HCT116 (cell line): ENCODE measurements at regions not wholly inside any gene's neighbourhood (a gene's known extent, or its start where the extent isn't known, plus 50 kb on each side); places are given as distances from the start of the nearest gene placed in this dataset.
"Not testable (repeated sequence)": the region's sequence is repeated elsewhere in the genome, so short reads cannot be mapped to it uniquely, and the experiment has no call there.

Experiments
- CEBPB ChIP-seq: IDR thresholded peaks from 2 replicates; pipeline ENCODE4 v1.6.1; 2012; ENCODE audit warnings: low read depth
- CTCF ChIP-seq, 3 experiments: fragments of 200-600 bp in 1 of 3; sonication (generic) in 1 of 3; IDR thresholded peaks in 2 of 3; conservative IDR thresholded peaks in 1 of 3; 2 replicates each; pipeline ENCODE4 v1.5.1; 2012 to 2017; ENCODE audit warnings: low read depth in 2 of 3, low read length in 2 of 3, antibody characterized with exemption in 1 of 3, borderline replicate concordance in 1 of 3, control low read depth in 1 of 3, mild to moderate bottlenecking in 1 of 3, mixed read lengths in 1 of 3, mixed run types in 1 of 3, moderate library complexity in 1 of 3; ENCODE audit not compliant: insufficient read depth in 1 of 3
- EGR1 ChIP-seq: IDR thresholded peaks from 2 replicates; pipeline ENCODE4 v1.6.1; 2012; ENCODE audit warnings: low read depth
- EZH2phosphoT487 ChIP-seq: fragments of 200-600 bp; IDR thresholded peaks from 2 replicates; pipeline ENCODE4 v1.6.1; 2018; ENCODE audit warnings: antibody characterized with exemption, borderline replicate concordance
- POLR2A ChIP-seq: IDR thresholded peaks from 2 replicates; pipeline ENCODE4 v1.7.0; 2011; ENCODE audit warnings: borderline replicate concordance; ENCODE audit not compliant: insufficient read depth, insufficient read length; ENCODE audit errors: extremely low read depth
- POLR2AphosphoS5 ChIP-seq: IDR thresholded peaks from 2 replicates; pipeline ENCODE4 v1.6.1; 2011; ENCODE audit warnings: mild to moderate bottlenecking, low read depth, low read length, moderate library complexity
- YY1 ChIP-seq: IDR thresholded peaks from 2 replicates; pipeline ENCODE4 v1.6.1; 2011; ENCODE audit warnings: low read length, low read depth, moderate library complexity, mild to moderate bottlenecking; ENCODE audit not compliant: insufficient replicate concordance; ENCODE audit errors: extremely low read depth
- ZNF274 ChIP-seq: fragments of 200-500 bp; sonication (Bioruptor generic); IDR thresholded peaks from 2 replicates; pipeline ENCODE4 v1.6.1; 2014; ENCODE audit warnings: mild to moderate bottlenecking, low read depth, low read length, inconsistent platforms
- TF ChIP-seq, protein P1 (sequence below): IDR thresholded peaks from 2 replicates; pipeline ENCODE4 v1.6.1; 2012

DNA sequence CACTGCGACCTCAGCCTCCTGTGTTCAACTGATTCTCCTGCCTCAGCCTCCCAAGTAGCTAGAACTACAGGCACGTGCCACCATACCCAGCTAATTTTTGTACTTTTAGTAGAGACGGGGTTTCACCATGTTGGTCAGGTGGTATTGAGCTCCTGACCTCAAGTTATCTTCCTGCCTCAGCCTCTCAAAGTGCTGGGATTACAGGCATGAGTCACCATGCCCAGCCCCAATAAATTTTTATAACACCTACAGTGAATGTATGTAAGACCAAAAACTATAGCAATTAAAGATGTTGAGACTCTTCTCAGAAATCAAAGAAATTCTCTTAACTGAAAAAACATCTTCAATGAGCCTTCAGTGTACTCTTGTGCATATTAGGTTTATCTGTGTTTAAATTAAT lies 82.2 kb upstream of the MITF start:
- not testable (repeated sequence) for TF ChIP-seq CTCF (IDR thresholded peaks at IDR 0.05 in 2 of 3, conservative IDR thresholded peaks at IDR 0.05 in 1 of 3; ENCODE audit: borderline replicate concordance in 1 of 3, insufficient read depth in 1 of 3, low read depth in 2 of 3, low read length in 2 of 3); EGR1; ZNF274; POLR2AphosphoS5; POLR2A; EZH2phosphoT487; YY1; CEBPB
- TF ChIP-seq, protein P1, sequence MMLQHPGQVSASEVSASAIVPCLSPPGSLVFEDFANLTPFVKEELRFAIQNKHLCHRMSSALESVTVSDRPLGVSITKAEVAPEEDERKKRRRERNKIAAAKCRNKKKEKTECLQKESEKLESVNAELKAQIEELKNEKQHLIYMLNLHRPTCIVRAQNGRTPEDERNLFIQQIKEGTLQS: not testable (repeated sequence)
